C4-2B (cell line): ENCODE measurements at regions not wholly inside any gene's neighbourhood (a gene's known extent, or its start where the extent isn't known, plus 50 kb on each side); places are given as distances from the start of the nearest gene placed in this dataset.

Experiments
- H3K27ac ChIP-seq: fragments of 450-650 bp; 2 replicates; pipeline ENCODE4 v1.5.1; 2017
- CTCF ChIP-seq: fragments of 450-650 bp; conservative IDR thresholded peaks from 2 replicates; pipeline ENCODE4 v1.5.1; 2017; ENCODE audit warnings: mild to moderate bottlenecking
- ZFX ChIP-seq: fragments of 450-650 bp; IDR thresholded peaks from 2 replicates; pipeline ENCODE4 v1.6.1; 2017

GRCh38 chr2:217409949-217410680 lies 550.3 kb upstream of the TNP1 start:
- no peak overlapping the region for H3K27ac ChIP-seq
- TF ChIP-seq CTCF (no peak), ZFX (no peak)

GRCh38 chr2:217407362-217407761 lies 547.5 kb upstream of the TNP1 start:
- no peak for TF ChIP-seq CTCF
- TF ChIP-seq ZFX: no peak

GRCh38 chr2:217404236-217404760 lies 544.4 kb upstream of the TNP1 start:
- no peak overlapping the region for H3K27ac ChIP-seq
- TF ChIP-seq ZFX: no peak
- TF ChIP-seq CTCF: no peak

More at GRCh38 chr2:217407362-217407761, 547.5 kb upstream of the TNP1 start:
- no peak overlapping the region for H3K27ac ChIP-seq

- TF ChIP-seq CTCF: no peak
- TF ChIP-seq ZFX: no peak
- H3K27ac ChIP-seq: no peak overlapping the region
These were observed 543.0 kb upstream of the TNP1 start for GRCh38 chr2:217402761-217403383.

GRCh38 chr2:217402144-217402543 lies 542.3 kb upstream of the TNP1 start:
- no peak overlapping the region for H3K27ac ChIP-seq
- TF ChIP-seq ZFX: no peak
- TF ChIP-seq CTCF: no peak

- H3K27ac ChIP-seq: no peak overlapping the region
- TF ChIP-seq CTCF (no peak), ZFX (no peak)
These were observed 539.4 kb upstream of the TNP1 start for GRCh38 chr2:217399291-217399690.

GRCh38 chr2:217398860-217399259 lies 539.0 kb upstream of the TNP1 start:
- TF ChIP-seq ZFX (no peak), CTCF (no peak)
- H3K27ac ChIP-seq: no peak overlapping the region
